Mesenchymal stem cell (in vitro differentiated cells and primary cell): ENCODE measurements at regions not wholly inside any gene's neighbourhood (a gene's known extent, or its start where the extent isn't known, plus 50 kb on each side); places are given as distances from the start of the nearest gene placed in this dataset.

Source experiments
- DNase-seq: peaks from one replicate; pipeline ENCODE4 v3.0.0-alpha.2; 2013
- H2AFZ ChIP-seq: one replicate; pipeline ENCODE4 v1.6.1; 2013; ENCODE audit warnings: low read depth, mild to moderate bottlenecking, control low read depth, inconsistent platforms, low read length, moderate library complexity
- H2AK5ac ChIP-seq: 2 replicates; pipeline ENCODE4 v1.6.1; 2013; ENCODE audit warnings: low read length, moderate library complexity, mild to moderate bottlenecking, inconsistent platforms; ENCODE audit not compliant: severe bottlenecking
- H2BK120ac ChIP-seq: one replicate; pipeline ENCODE4 v1.6.1; 2013; ENCODE audit warnings: low read depth, mild to moderate bottlenecking, inconsistent platforms, low read length, moderate library complexity
- H2BK12ac ChIP-seq, 2 experiments: one replicate each; pipeline ENCODE4 v1.6.1; 2013; ENCODE audit warnings: inconsistent platforms in 2 of 2, low read length in 2 of 2, mild to moderate bottlenecking in 2 of 2, moderate library complexity in 2 of 2, control low read depth in 1 of 2
- H2BK15ac ChIP-seq: one replicate; pipeline ENCODE4 v1.6.1; 2013; ENCODE audit warnings: mild to moderate bottlenecking, low read depth, inconsistent platforms; ENCODE audit not compliant: poor library complexity, severe bottlenecking
- H2BK5ac ChIP-seq: 2 replicates; pipeline ENCODE4 v1.6.1; 2013; ENCODE audit warnings: low read depth, mild to moderate bottlenecking, low read length, control low read depth, inconsistent platforms; ENCODE audit not compliant: poor library complexity, severe bottlenecking
- H3K14ac ChIP-seq, 2 experiments: one replicate each; pipeline ENCODE4 v1.6.1; 2013; ENCODE audit warnings: inconsistent platforms in 2 of 2, low read length in 2 of 2, control low read depth in 1 of 2, mild to moderate bottlenecking in 1 of 2, moderate library complexity in 1 of 2
- H3K18ac ChIP-seq, 2 experiments: one replicate each; pipeline ENCODE4 v1.6.1; 2013; ENCODE audit warnings: inconsistent platforms in 2 of 2, low read length in 2 of 2, control low read depth in 1 of 2, low read depth in 1 of 2, mild to moderate bottlenecking in 1 of 2
- H3K23ac ChIP-seq, 2 experiments: one replicate each; pipeline ENCODE4 v1.6.1; 2013; ENCODE audit warnings: inconsistent platforms in 2 of 2, low read length in 2 of 2, mild to moderate bottlenecking in 2 of 2, moderate library complexity in 2 of 2, control low read depth in 1 of 2
- H3K27ac ChIP-seq: 2 replicates; pipeline ENCODE4 v1.5.1; 2013; ENCODE audit warnings: mild to moderate bottlenecking, moderate library complexity, low read length, control low read depth, inconsistent platforms; ENCODE audit not compliant: poor library complexity, severe bottlenecking
- H3K27me3 ChIP-seq, 2 experiments: 2 replicates each; pipeline versions ENCODE4 v1.6.1 to v1.7.0; 2013; ENCODE audit warnings: low read length in 2 of 2, mild to moderate bottlenecking in 2 of 2, moderate library complexity in 2 of 2, control low read depth in 1 of 2, inconsistent platforms in 1 of 2; ENCODE audit not compliant: control insufficient read depth in 1 of 2, insufficient read depth in 1 of 2
- H3K36me3 ChIP-seq, 2 experiments: 2 replicates each; pipeline versions ENCODE4 v1.6.1 to v1.7.0; 2013; ENCODE audit warnings: low read length in 2 of 2, control low read depth in 1 of 2, inconsistent platforms in 1 of 2, low read depth in 1 of 2, mild to moderate bottlenecking in 1 of 2; ENCODE audit not compliant: insufficient read depth in 2 of 2, control insufficient read depth in 1 of 2
- H3K4ac ChIP-seq, 2 experiments: one replicate each; pipeline ENCODE4 v1.6.1; 2013; ENCODE audit warnings: inconsistent platforms in 2 of 2, low read length in 2 of 2, mild to moderate bottlenecking in 2 of 2, moderate library complexity in 2 of 2, control low read depth in 1 of 2, low read depth in 1 of 2
- H3K4me1 ChIP-seq: 2 replicates; pipeline ENCODE4 v1.6.1; 2013; ENCODE audit warnings: low read depth, low read length, control low read depth; ENCODE audit not compliant: control insufficient read depth, insufficient read depth
- H3K4me2 ChIP-seq: 2 replicates; pipeline ENCODE4 v1.6.1; 2013; ENCODE audit warnings: low read length, mild to moderate bottlenecking, inconsistent platforms; ENCODE audit not compliant: poor library complexity, severe bottlenecking
- H3K4me3 ChIP-seq, 2 experiments: 2 replicates each; pipeline versions ENCODE4 v1.5.1 to v1.7.0; 2013; ENCODE audit warnings: low read length in 2 of 2, mild to moderate bottlenecking in 2 of 2, control low read depth in 1 of 2, low read depth in 1 of 2; ENCODE audit not compliant: insufficient read depth in 1 of 2
- H3K79me1 ChIP-seq: replicated peaks from 2 replicates; pipeline ENCODE4 v1.6.1; 2013; ENCODE audit warnings: mild to moderate bottlenecking, control low read depth, low read length, inconsistent platforms; ENCODE audit not compliant: poor library complexity, severe bottlenecking
- H3K9ac ChIP-seq: 2 replicates; pipeline ENCODE4 v1.7.0; 2013; ENCODE audit warnings: mild to moderate bottlenecking, low read length, moderate library complexity
- H3K9me3 ChIP-seq: 2 replicates; pipeline ENCODE4 v1.7.0; 2013; ENCODE audit warnings: mild to moderate bottlenecking, low read length; ENCODE audit not compliant: control insufficient read depth
- H4K8ac ChIP-seq: one replicate; pipeline ENCODE4 v1.6.1; 2013; ENCODE audit warnings: inconsistent platforms, mild to moderate bottlenecking, low read length, moderate library complexity
- H4K91ac ChIP-seq: one replicate; pipeline ENCODE4 v1.6.1; 2013; ENCODE audit warnings: mild to moderate bottlenecking, low read length, inconsistent platforms
- WGBS: methylation state at CpG from one replicate; pipeline ENCODE4 v1.1.7; 2013; ENCODE audit warnings: mixed read lengths; 5-methylcytosine and 5-hydroxymethylcytosine counted together

DNA sequence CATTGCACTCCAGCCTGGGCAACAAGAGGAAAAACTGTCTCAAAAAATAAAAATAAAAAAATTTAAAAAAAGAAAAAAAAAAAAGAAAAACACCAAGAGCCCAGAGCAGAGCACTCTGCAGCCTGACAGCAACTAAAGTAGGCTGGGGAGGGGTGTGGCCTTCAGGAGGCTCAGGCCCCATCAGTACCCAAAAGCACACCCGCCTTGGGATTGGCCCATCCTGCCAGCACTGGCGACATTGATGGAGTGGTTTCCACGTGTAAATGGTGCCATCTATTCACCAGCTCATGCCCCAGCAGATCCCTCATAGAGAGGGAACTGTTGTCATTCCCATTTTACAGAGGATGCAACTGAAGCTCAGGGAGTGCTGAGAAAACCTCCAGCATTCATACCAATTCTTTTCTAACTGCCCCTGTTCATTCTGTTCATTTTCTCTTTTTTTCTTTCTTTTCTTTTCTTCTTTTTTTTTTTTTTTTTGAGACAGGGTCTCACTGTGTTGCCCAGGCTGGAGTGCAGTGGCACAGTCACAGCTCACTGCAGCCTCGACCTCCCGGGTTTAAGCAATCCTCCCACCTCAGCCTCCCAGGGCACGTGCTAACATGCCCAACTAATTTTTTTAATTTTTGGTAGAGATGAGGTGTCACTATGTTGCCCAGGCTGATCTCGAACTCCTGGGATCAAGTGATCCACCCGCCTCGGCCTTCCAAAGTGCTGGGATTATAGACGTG is 89.3 kb downstream of the IRF2BPL start:
- Histone ChIP-seq H2AFZ (no peak overlapping the region), H3K4me2 (no peak overlapping the region), H2AK5ac (no peak overlapping the region), H3K9me3 (no peaks in the 10 kb centered on the region), H2BK120ac (no peak overlapping the region), H3K79me1 (no peaks in the 10 kb centered on the region), H3K23ac (no peak overlapping the region), H3K18ac (no peak overlapping the region), H4K8ac (no peak overlapping the region), H2BK5ac (no peak overlapping the region), H3K36me3 (no peaks in the 10 kb centered on the region), H3K4me1 (peaks cover 18% of the 10 kb centered on the region), H3K4me3 (no peak overlapping the region), H2BK12ac (no peak overlapping the region), H3K4ac (no peak overlapping the region), H3K9ac (no peak overlapping the region), H3K14ac (no peak overlapping the region), H2BK15ac (peak overlapping the region; percentile 68), H4K91ac (no peak overlapping the region), H3K27ac (no peak overlapping the region), H3K27me3 (no peaks in the 10 kb centered on the region)
- 93% methylated on average over 7 of the region's 10 CpGs for WGBS
- no peak for DNase-seq

GRCh38 chr14:76938092-76938500 is 90.4 kb downstream of the IRF2BPL start:
- H3K4me2 ChIP-seq, result no peak overlapping the region
- H3K27ac ChIP-seq, result no peak overlapping the region
- peak overlapping the region; percentile 0 for H4K91ac ChIP-seq
- peak overlapping the region; percentile 11 to 85 for H3K18ac ChIP-seq
- H3K36me3 ChIP-seq, result no peaks in the 10 kb centered on the region
- peak overlapping the region; percentile 36 for H2BK120ac ChIP-seq
- peak overlapping the region; percentile 7 to 82 for H2BK12ac ChIP-seq
- H3K23ac ChIP-seq, result no peak overlapping the region
- peak overlapping the region; percentile 75 for H2BK15ac ChIP-seq
- no peak overlapping the region for H3K14ac ChIP-seq
- H2AFZ ChIP-seq, result no peak overlapping the region
- H3K79me1 ChIP-seq, result no peaks in the 10 kb centered on the region
- H2BK5ac ChIP-seq, result no peak overlapping the region
- H4K8ac ChIP-seq, result peak overlapping the region; percentile 0
- no peaks in the 10 kb centered on the region for H3K9me3 ChIP-seq
- H2AK5ac ChIP-seq, result peak overlapping the region; percentile 69
- no peak for DNase-seq
- H3K4ac ChIP-seq, result peak overlapping the region in 1 of 2 experiments; percentile 2
- H3K9ac ChIP-seq, result peak overlapping the region; percentile 81
- peak overlapping the region in 1 of 2 experiments; percentile 40 for H3K4me3 ChIP-seq
- peaks cover 18% of the 10 kb centered on the region for H3K4me1 ChIP-seq
- H3K27me3 ChIP-seq, result no peaks in the 10 kb centered on the region
- WGBS, result 86% methylated on average over 3 of the region's 3 CpGs

DNA sequence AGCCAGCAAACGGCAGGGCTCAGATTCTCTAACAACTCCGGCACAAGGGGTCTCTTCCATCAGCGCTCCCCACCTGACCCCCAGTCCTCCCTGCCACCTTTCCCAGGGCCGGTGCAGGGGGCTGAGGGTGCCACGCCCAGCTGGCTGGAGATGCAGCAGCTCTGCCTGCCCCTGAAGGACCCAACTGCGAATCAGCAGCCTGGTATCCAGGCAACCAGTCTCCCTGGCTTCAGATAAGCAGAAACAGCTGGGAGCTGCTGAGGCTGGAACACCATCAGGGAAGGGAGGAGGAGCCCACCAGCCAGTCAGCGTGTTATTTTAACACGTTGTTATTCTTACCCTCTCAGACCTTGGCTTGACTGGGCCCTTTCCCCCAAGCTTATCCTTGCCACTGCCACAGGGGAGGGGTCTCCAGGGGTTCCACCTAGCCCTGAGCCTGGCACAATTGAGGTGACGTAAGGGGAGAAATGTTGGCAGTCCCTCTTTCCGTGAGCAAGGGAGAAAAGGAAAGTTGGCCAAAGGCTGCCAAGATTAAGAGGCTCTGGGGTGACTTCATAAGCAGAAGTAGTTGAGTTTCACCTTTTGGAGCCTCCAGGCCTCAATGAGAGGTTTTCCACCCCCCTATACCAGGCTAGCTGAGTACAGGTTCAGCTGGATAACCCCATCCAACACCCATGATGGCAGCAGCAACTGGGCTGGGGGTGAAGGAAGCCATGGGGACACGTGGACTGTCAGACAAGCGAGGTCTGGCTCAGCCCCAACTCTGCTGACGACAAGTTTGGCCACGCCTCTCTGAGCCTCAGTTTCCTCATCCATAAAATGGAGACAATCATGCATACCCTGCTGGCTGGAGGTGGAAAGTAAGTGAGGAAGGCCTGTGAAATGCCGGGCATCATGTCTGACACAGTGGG is 91.1 kb downstream of the IRF2BPL start:
- no peaks in the 10 kb centered on the region for H3K79me1 ChIP-seq
- no peak overlapping the region for H3K4ac ChIP-seq
- 57% methylated on average over 11 of the region's 15 CpGs for WGBS
- no peak overlapping the region for H3K23ac ChIP-seq
- peak overlapping the region; percentile 0 for H4K8ac ChIP-seq
- DNase-seq, result peak; percentile 84
- no peak overlapping the region for H3K27ac ChIP-seq
- no peaks in the 10 kb centered on the region for H3K9me3 ChIP-seq
- H2AK5ac ChIP-seq, result peak overlapping the region; percentile 69
- no peak overlapping the region for H2BK5ac ChIP-seq
- peak overlapping the region; percentile 0 for H4K91ac ChIP-seq
- no peak overlapping the region for H2AFZ ChIP-seq
- H2BK120ac ChIP-seq, result no peak overlapping the region
- peak overlapping the region; percentile 57 to 82 for H2BK12ac ChIP-seq
- no peaks in the 10 kb centered on the region for H3K27me3 ChIP-seq
- no peak overlapping the region for H3K4me2 ChIP-seq
- peaks cover 18% of the 10 kb centered on the region for H3K4me1 ChIP-seq
- no peaks in the 10 kb centered on the region for H3K36me3 ChIP-seq
- no peak overlapping the region for H3K14ac ChIP-seq
- peak overlapping the region in 1 of 2 experiments; percentile 85 for H3K18ac ChIP-seq
- peak overlapping the region in 1 of 2 experiments; percentile 40 for H3K4me3 ChIP-seq
- peak overlapping the region; percentile 81 for H3K9ac ChIP-seq
- no peak overlapping the region for H2BK15ac ChIP-seq

DNA sequence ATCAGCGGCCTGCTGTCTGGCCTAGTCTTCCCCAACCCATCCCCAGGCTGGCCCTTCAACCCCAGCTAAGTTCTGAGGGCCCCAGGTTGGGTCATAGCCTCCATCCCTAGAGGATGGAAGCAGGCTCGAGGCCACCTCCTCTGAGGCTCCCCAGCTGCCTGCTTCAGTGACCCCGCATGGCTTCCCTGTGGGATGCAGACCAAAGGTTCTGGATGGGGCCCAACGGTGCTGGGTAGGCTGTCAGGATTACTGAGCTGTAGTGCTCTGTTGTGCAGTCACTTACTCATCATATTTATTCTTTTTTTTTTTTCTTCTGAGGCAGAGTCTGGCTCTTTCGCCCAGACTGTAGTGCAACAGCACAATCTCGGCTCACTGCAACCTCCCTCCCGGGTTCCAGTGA is 92.0 kb downstream of the IRF2BPL start:
- Histone ChIP-seq H3K4me1 (peaks cover 20% of the 10 kb centered on the region), H3K9ac (peak overlapping the region; percentile 81)
- 91% methylated on average over 6 of the region's 7 CpGs for WGBS

More for the DNA sequence above, 92.0 kb downstream of the IRF2BPL start:
- H3K4ac ChIP-seq, result peak overlapping the region in 1 of 2 experiments; percentile 0
- no peak overlapping the region for H3K14ac ChIP-seq
- H3K4me2 ChIP-seq, result no peak overlapping the region
- no peak overlapping the region for H2AFZ ChIP-seq
- no peaks in the 10 kb centered on the region for H3K27me3 ChIP-seq
- H3K9me3 ChIP-seq, result no peaks in the 10 kb centered on the region
- no peaks in the 10 kb centered on the region for H3K36me3 ChIP-seq
- H3K23ac ChIP-seq, result no peak overlapping the region
- peak overlapping the region in 1 of 2 experiments; percentile 48 for H3K18ac ChIP-seq
- no peak overlapping the region for H2BK15ac ChIP-seq
- H2BK12ac ChIP-seq, result peak overlapping the region in 1 of 2 experiments; percentile 94
- H4K8ac ChIP-seq, result no peak overlapping the region
- H4K91ac ChIP-seq, result no peak overlapping the region
- H3K79me1 ChIP-seq, result no peaks in the 10 kb centered on the region
- no peak overlapping the region for H2BK5ac ChIP-seq
- no peak overlapping the region for H3K27ac ChIP-seq
- H2AK5ac ChIP-seq, result no peak overlapping the region
- peak; percentile 39 for DNase-seq
- H3K4me3 ChIP-seq, result no peak overlapping the region
- H2BK120ac ChIP-seq, result no peak overlapping the region
